Head of caudate nucleus (tissue), 42 donors: ENCODE measurements at regions not wholly inside any gene's neighbourhood (a gene's known extent, or its start where the extent isn't known, plus 50 kb on each side); places are given as distances from the start of the nearest gene placed in this dataset.
"Not testable (repeated sequence)": the region's sequence is repeated elsewhere in the genome, so short reads cannot be mapped to it uniquely, and the experiment has no call there.

ENCODE experiments used
- DNase-seq, 42 donors: peaks; one replicate each; pipeline versions ENCODE4 v3.0.0 to v3.0.0-alpha.2; 2020 to 2021; ENCODE audit warnings: mixed read lengths in 7 of 42
- intact Hi-C: fragments of 100-400 bp; cut with DNase I; formaldehyde crosslinking; loops from one replicate; pipeline ENCODE4 v1.15.0; 2022

GRCh38 chr21:9811223-9812004 lies 710.0 kb upstream of the TPTE start:
- intact Hi-C loops, result not testable (repeated sequence)
- DNase-seq, result peak in 1 of 42 donors; percentile 36

DNA sequence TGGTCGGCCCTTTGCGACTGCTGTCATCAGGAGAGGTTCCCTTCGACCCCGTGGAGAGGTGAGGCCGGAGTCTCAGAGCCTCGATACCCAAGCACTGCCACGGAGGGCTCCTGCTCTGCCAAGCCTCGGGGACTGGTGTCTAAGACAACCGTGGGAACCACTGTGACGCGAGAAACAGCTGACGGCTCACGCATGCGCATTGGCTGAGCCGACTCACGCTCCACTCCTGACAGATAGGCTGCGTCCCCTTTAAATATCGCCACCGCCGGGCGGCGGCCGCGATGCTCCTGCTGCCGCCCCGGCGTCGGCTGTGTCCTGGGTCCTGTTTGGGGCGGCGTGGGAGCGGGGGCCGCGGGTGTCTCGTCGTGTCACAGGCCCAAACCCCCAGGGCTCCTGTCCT lies 708.9 kb upstream of the TPTE start:
- DNase-seq, intact Hi-C loops: not testable (repeated sequence)

DNA sequence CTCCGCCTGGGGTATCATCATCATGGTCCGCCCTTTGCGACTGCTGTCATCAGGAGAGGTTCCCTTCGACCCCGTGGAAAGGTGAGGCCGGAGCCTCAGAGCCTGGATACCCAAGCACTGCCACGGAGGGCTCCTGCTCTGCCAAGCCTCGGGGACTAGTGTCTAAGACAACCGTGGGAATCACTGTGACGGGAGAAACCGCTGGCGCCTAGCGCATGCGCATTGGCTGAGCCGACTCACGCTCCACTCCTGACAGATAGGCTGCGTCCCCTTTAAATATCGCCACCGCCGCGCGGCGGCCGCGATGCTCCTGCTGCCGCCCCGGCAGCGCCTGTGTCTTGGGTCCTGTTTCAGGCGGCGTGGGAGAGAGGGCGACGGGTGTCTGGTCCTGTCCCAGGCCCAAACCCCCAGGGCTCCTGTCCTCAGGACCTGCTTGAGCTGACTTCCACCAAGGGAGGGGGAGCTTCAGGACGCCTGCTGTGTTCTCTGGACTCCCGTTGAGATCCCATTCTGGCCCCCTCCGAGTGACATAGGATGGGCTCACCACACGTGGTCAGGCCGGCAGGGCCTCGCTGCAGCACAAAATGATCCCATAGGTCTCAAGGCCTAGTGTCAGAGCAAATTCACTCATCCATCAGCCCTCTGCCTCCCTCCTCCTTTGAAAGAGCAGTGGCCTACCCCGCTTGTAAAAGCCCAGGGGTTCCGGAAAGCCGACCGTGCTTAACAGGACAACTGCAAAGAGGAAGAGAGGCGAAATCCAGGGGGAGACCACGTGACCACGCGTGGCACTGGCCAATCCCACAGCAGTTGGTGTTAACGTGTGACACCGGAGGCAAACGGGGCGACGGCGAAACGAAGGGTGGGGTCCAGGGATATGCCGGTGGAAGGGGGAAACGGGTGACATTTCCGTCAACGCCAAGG lies 707.2 kb upstream of the TPTE start:
- peak in 3 of 42 donors; percentile 6 to 48 (median 47) for DNase-seq
- intact Hi-C loops, result not testable (repeated sequence)

DNA sequence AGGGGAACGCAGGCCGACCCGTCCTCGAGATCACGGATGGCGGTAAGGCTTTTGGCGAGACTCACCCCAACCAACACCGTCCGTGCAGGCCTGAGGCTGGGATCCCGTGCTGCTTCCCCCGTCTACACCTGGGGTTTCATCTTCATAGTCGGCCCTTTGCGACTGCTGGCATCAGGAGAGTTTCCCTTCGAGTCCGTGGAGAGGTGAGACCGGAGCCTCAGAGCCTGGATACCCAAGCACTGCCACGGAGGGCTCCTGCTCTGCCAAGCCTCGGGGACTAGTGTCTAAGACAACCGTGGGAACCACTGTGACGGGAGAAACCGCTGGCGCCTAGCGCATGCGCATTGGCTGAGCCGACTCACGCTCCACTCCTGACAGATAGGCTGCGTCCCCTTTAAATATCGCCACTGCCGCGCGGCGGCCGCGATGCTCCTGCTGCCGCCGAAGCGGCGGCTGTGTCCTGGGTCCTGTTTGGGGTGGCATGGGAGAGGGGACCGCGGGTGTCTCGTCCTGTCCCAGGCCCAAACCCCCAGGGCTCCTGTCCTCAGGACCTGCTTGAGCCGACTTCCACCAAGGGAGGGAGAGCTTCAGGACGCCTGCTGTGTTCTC lies 706.1 kb upstream of the TPTE start:
- intact Hi-C loops, DNase-seq: not testable (repeated sequence)

DNA sequence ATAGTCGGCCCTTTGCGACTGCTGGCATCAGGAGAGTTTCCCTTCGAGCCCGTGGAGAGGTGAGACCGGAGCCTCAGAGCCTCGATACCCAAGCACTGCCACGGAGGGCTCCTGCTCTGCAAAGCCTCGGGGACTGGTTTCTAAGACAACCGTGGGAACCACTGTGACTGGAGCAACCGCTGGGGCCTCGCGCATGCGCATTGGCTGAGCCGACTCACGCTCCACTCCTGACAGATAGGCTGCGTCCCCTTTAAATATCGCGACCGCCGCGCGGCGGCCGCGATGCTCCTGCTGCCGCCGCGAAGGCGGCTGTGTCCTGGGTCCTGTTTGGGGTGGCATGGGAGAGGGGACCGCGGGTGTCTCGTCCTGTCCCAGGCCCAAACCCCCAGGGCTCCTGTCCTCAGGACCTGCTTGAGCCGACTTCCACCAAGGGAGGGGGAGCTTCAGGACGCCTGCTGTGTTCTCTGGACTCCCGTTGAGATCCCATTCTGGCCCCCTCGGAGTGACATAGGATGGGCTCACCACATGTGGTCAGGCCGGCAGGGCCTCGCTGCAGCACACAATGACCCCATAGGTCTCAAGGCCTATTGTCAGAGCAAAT lies 704.5 kb upstream of the TPTE start:
- intact Hi-C loops, result not testable (repeated sequence)
- DNase-seq, result peak in 2 of 42 donors; percentile 33 to 66

- peak in 1 of 42 donors; percentile 59 for DNase-seq
- intact Hi-C loops, result not testable (repeated sequence)
These were observed 703.4 kb upstream of the TPTE start for GRCh38 chr21:9817841-9818441.

GRCh38 chr21:9819549-9820192 lies 701.7 kb upstream of the TPTE start:
- intact Hi-C loops, DNase-seq: not testable (repeated sequence)

DNA sequence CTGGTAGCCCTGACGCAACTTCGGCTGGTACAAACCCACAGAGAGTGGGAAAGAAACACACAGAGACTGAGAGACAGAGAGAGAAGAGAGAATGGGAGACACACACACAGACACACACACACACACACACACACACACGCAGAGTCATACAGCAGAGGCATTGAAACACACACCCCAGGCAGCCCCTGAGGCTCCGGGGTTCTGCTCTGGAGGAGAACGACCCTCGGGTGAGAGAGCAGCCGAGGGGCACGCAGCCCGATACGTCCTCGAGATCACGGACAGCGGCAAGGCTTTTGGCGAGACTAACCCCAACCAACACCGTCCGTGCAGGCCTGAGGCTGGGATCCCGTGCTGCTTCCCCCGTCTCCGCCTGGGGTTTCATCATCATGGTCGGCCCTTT lies 700.8 kb upstream of the TPTE start:
- DNase-seq, intact Hi-C loops: not testable (repeated sequence)

- intact Hi-C loops, result not testable (repeated sequence)
- peak in 1 of 42 donors; percentile 19 for DNase-seq
These were observed 699.9 kb upstream of the TPTE start for GRCh38 chr21:9821472-9821871.

DNA sequence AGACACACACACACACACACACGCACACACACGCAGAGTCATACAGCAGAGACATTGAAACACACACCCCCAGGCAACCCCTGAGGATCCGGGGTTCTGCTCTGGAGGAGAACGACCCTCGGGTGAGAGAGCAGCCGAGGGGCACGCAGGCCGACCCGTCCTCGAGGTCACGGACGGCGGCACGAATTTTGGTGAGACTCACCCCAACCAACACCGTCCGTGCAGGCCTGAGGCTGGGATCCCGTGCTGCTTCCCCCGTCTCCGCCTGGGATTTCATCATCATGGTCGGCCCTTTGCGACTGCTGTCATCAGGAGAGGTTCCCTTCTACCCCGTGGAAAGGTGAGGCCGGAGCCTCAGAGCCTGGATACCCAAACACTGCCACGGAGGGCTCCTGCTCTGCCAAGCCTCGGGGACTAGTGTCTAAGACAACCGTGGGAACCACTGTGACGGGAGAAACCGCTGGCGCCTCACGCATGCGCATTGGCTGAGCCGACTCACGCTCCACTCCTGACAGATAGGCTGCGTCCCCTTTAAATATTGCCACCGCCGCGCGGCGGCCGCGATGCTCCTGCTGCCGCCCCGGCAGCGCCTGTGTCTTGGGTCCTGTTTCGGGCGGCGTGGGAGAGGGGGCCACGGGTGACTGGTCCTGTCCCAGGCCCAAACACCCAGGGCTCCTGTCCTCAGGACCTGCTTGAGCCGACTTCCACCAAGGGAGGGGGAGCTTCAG lies 699.1 kb upstream of the TPTE start:
- DNase-seq, intact Hi-C loops: not testable (repeated sequence)

GRCh38 chr21:9823197-9824157 lies 697.9 kb upstream of the TPTE start:
- DNase-seq, result peak in 29 of 42 donors; percentile 8 to 77 (median 51)
- intact Hi-C loops, result not testable (repeated sequence)

DNA sequence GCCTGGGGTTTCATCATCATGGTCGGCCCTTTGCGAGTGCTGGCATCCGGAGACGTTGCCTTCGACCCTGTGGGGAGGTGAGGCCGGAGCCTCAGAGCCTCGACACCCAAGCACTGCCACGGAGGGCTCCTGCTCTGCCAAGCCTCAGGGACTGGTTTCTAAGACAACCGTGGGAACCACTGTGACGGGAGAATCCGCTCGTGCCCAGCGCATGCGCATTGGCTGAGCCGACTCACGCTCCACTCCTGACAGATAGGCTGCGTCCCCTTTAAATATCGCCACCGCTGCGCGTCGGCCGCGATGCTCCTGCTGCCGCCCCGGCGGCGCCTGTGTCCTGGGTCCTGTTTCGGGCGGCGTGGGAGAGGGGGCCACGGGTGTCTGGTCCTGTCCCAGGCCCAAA lies 690.6 kb upstream of the TPTE start:
- intact Hi-C loops, DNase-seq: not testable (repeated sequence)

DNA sequence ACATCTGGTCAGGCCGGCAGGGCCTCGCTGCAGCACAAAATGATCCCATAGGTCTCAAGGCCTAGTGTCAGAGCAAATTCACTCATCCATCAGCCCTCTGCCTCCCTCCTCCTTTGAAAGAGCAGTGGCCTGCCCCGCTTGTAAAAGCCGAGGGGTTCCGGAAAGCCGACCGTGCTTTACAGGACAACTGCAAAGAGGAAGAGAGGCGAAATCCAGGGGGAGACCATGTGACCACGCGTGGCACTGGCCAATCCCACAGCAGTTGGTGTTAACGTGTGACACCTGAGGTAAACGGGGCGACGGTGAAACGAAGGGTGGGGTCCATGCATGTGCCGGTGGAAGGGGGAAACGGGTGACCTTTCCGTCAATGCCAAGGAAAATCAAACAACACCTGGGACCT lies 688.6 kb upstream of the TPTE start:
- intact Hi-C loops, result not testable (repeated sequence)
- peak in 4 of 42 donors; percentile 27 to 35 (median 32) for DNase-seq

GRCh38 chr21:9836547-9836946 lies 684.8 kb upstream of the TPTE start:
- DNase-seq, intact Hi-C loops: not testable (repeated sequence)

- peak in 9 of 42 donors; percentile 52 to 79 (median 59) for DNase-seq
- intact Hi-C loops, result not testable (repeated sequence)
These were observed 684.4 kb upstream of the TPTE start for GRCh38 chr21:9837001-9837400.

DNA sequence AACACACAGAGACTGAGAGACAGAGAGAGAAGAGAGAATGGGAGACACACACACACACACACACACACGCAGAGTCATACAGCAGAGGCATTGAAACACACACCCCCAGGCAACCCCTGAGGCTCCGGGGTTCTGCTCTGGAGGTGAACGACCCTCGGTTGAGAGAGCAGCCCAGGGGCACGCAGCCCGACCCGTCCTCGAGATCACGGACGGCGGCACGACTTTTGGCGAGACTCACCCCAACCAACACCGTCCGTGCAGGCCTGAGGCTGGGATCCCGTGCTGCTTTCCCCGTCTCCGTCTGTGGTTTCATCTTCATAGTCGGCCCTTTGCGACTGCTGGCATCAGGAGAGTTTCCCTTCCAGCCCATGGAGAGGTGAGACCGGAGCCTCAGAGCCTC lies 683.9 kb upstream of the TPTE start:
- DNase-seq, result not testable (repeated sequence)

More for the DNA sequence above, 683.9 kb upstream of the TPTE start:
- intact Hi-C loops, result not testable (repeated sequence)
